ENCODE measurements at regions not wholly inside any gene's neighbourhood (a gene's known extent, or its start where the extent isn't known, plus 50 kb on each side); places are given as distances from the start of the nearest gene placed in this dataset.
"Not testable (repeated sequence)": the region's sequence is repeated elsewhere in the genome, so short reads cannot be mapped to it uniquely, and the experiment has no call there.

GRCh38 chrX:138791551-138791950 is 80.0 kb upstream of the FGF13 start:
- Histone ChIP-seq H3K27me3 (ENCODE audit: control insufficient read depth, insufficient read depth, low read length) (no peaks in the 10 kb centered on the region), H3K36me3 (ENCODE audit: control insufficient read depth, insufficient read depth, low read length) (no peaks in the 10 kb centered on the region), H3K4me3 (ENCODE audit: low read depth, low read length) (no peak overlapping the region)
- no peak for TF ChIP-seq CTCF (IDR thresholded peaks at IDR 0.05; ENCODE audit: insufficient read depth, low read depth, low read length)
- CTCF ChIA-PET = no interaction called here
- no peak for DNase-seq (ENCODE audit: low read depth)
- POLR2A ChIA-PET = no interaction called here

GRCh38 chrX:138788771-138789170 is 77.3 kb upstream of the FGF13 start:
- POLR2A ChIA-PET = no interaction called here
- CTCF ChIA-PET = no interaction called here
- H3K27me3 ChIP-seq (ENCODE audit: control insufficient read depth, insufficient read depth, low read length) = no peaks in the 10 kb centered on the region
- no peaks in the 10 kb centered on the region for H3K36me3 ChIP-seq (ENCODE audit: control insufficient read depth, insufficient read depth, low read length)
- H3K4me3 ChIP-seq (ENCODE audit: low read depth, low read length) = no peak overlapping the region
- DNase-seq (ENCODE audit: low read depth) = no peak
- TF ChIP-seq CTCF (IDR thresholded peaks at IDR 0.05; ENCODE audit: insufficient read depth, low read depth, low read length) = no peak

DNA sequence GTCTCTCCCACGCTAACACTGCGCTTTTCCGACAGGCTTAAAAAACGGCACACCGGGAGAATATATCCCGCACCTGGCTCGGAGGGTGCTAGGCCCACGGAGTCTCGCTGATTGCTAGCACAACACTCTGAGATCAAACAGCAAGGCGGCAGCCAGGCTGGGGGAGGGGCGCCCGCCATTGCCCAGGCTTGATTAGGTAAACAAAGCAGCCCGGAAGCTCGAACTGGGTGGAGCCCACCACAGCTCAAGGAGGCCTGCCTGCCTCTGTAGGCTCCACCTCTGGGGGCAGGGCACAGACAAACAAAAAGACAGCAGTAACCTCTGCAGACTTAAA is 67.0 kb upstream of the FGF13 start:
- H3K4me3 ChIP-seq (ENCODE audit: low read depth, low read length); DNase-seq (ENCODE audit: low read depth); H3K27me3 ChIP-seq (ENCODE audit: control insufficient read depth, insufficient read depth, low read length); CTCF ChIA-PET; H3K36me3 ChIP-seq (ENCODE audit: control insufficient read depth, insufficient read depth, low read length); POLR2A ChIA-PET: not testable (repeated sequence)

- H3K4me3 ChIP-seq (ENCODE audit: low read depth, low read length); POLR2A ChIA-PET; DNase-seq (ENCODE audit: low read depth); H3K36me3 ChIP-seq (ENCODE audit: control insufficient read depth, insufficient read depth, low read length); H3K27me3 ChIP-seq (ENCODE audit: control insufficient read depth, insufficient read depth, low read length); CTCF ChIA-PET: not testable (repeated sequence)
Measured at GRCh38 chrX:138777908-138778575, 66.5 kb upstream of the FGF13 start.

DNA sequence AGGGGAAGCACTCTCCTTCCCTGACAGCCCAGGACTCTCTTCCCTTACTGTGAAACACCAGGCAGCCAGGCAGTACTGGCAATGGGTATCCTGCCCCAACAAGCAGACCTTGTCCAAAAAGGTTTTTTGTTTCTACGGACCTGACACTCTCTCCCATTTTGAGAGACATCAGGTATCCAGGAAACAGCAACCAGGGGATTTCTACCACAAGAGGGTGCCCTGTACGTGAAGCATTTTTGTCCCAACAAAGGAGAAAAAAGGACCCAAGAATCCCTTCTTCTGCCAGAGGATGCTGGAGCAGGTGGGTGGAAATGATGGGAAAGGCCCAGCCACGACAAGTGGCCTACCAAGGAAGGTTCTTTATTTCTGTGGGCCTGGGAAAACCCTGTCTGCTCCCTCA is 65.7 kb upstream of the FGF13 start:
- CTCF ChIA-PET = no interaction called here
- DNase-seq (ENCODE audit: low read depth) = no peak
- POLR2A ChIA-PET = no interaction called here

GRCh38 chrX:138775517-138775916 is 64.0 kb upstream of the FGF13 start:
- peak; percentile 19; the same call in 1 of the 2 replicates for TF ChIP-seq CTCF (IDR thresholded peaks at IDR 0.05; ENCODE audit: insufficient read depth, low read depth, low read length)
- no peak overlapping the region for H3K4me3 ChIP-seq (ENCODE audit: low read depth, low read length)
- ChIA-PET CTCF (interaction anchor here (1.0 kb wide), 1 partner anchor 784 kb away, joined by 3 read pairs; no protein-coding TSS in a partner anchor), POLR2A (no interaction called here)
- no peak for DNase-seq (ENCODE audit: low read depth)
- no peaks in the 10 kb centered on the region for H3K36me3 ChIP-seq (ENCODE audit: control insufficient read depth, insufficient read depth, low read length)
- H3K27me3 ChIP-seq (ENCODE audit: control insufficient read depth, insufficient read depth, low read length) = no peaks in the 10 kb centered on the region

More for the DNA sequence above, 65.7 kb upstream of the FGF13 start:
- TF ChIP-seq CTCF (IDR thresholded peaks at IDR 0.05; ENCODE audit: insufficient read depth, low read depth, low read length) = no peak
- Histone ChIP-seq H3K36me3 (ENCODE audit: control insufficient read depth, insufficient read depth, low read length) (no peaks in the 10 kb centered on the region), H3K4me3 (ENCODE audit: low read depth, low read length) (no peak overlapping the region), H3K27me3 (ENCODE audit: control insufficient read depth, insufficient read depth, low read length) (no peaks in the 10 kb centered on the region)

Data from BJ (cell line).